Liver (tissue), 8 donors: ENCODE measurements at regions not wholly inside any gene's neighbourhood (a gene's known extent, or its start where the extent isn't known, plus 50 kb on each side); places are given as distances from the start of the nearest gene placed in this dataset.

ENCODE experiments used
- DNase-seq: peaks from one replicate; pipeline ENCODE4 v3.0.0-alpha.2; 2017; ENCODE audit warnings: low spot score
- H3K27ac ChIP-seq, 2 donors: one replicate each; pipeline ENCODE4 v1.7.0; 2013; ENCODE audit warnings: inconsistent platforms in 2 of 2, low read length in 2 of 2, control low read depth in 1 of 2, low read depth in 1 of 2, mild to moderate bottlenecking in 1 of 2
- H3K27me3 ChIP-seq, 4 donors: one replicate each; pipeline versions ENCODE4 v1.6.1 to v1.7.0; 2013; ENCODE audit warnings: low read length in 3 of 4, inconsistent platforms in 1 of 4, mild to moderate bottlenecking in 1 of 4, moderate library complexity in 1 of 4; ENCODE audit not compliant: control insufficient read depth in 4 of 4, insufficient read depth in 4 of 4
- H3K36me3 ChIP-seq, 4 donors: one replicate each; pipeline versions ENCODE4 v1.6.1 to v1.7.0; 2013; ENCODE audit warnings: low read length in 3 of 4, mild to moderate bottlenecking in 3 of 4, low read depth in 1 of 4, moderate library complexity in 1 of 4; ENCODE audit not compliant: control insufficient read depth in 4 of 4, insufficient read depth in 3 of 4
- H3K4me1 ChIP-seq, 4 donors: one replicate each; pipeline versions ENCODE4 v1.6.1 to v1.7.0; 2013; ENCODE audit warnings: low read length in 3 of 4, mild to moderate bottlenecking in 3 of 4, moderate library complexity in 1 of 4; ENCODE audit not compliant: control insufficient read depth in 4 of 4, insufficient read depth in 4 of 4
- H3K4me3 ChIP-seq, 3 donors: one replicate each; pipeline versions ENCODE4 v1.6.1 to v1.7.0; 2013; ENCODE audit warnings: low read length in 3 of 3, control low read depth in 1 of 3, low read depth in 1 of 3, mild to moderate bottlenecking in 1 of 3
- H3K9ac ChIP-seq, 2 donors: one replicate each; pipeline ENCODE4 v1.7.0; 2013; ENCODE audit warnings: low read length in 2 of 2, mild to moderate bottlenecking in 2 of 2, moderate library complexity in 2 of 2, control low read depth in 1 of 2, low read depth in 1 of 2
- H3K9me3 ChIP-seq, 4 donors: one replicate each; pipeline versions ENCODE4 v1.6.1 to v1.7.0; 2013; ENCODE audit warnings: low read length in 3 of 4; ENCODE audit not compliant: control insufficient read depth in 4 of 4
- ATF3 ChIP-seq: IDR thresholded peaks from 2 replicates; pipeline ENCODE4 v1.6.1; 2016; ENCODE audit warnings: antibody characterized with exemption
- EGR1 ChIP-seq, 2 donors: IDR thresholded peaks; 2 replicates each; pipeline ENCODE4 v1.6.1; 2016 to 2018; ENCODE audit warnings: antibody characterized with exemption in 2 of 2, low read depth in 2 of 2
- FOXA1 ChIP-seq: IDR thresholded peaks from 2 replicates; pipeline ENCODE4 v1.6.1; 2016; ENCODE audit warnings: antibody characterized with exemption
- FOXA2 ChIP-seq: IDR thresholded peaks from 2 replicates; pipeline ENCODE4 v1.6.1; 2016; ENCODE audit warnings: antibody characterized with exemption
- GABPA ChIP-seq, 2 donors: IDR thresholded peaks in 1 of 2; conservative IDR thresholded peaks in 1 of 2; 2 replicates each; pipeline ENCODE4 v1.6.1; 2016; ENCODE audit warnings: antibody characterized with exemption in 2 of 2, mild to moderate bottlenecking in 1 of 2, moderate library complexity in 1 of 2
- HNF4A ChIP-seq, 2 donors: conservative IDR thresholded peaks; 2 replicates each; pipeline ENCODE4 v1.6.1; 2016; ENCODE audit warnings: antibody characterized with exemption in 2 of 2, mild to moderate bottlenecking in 2 of 2
- HNF4G ChIP-seq: IDR thresholded peaks from 2 replicates; pipeline ENCODE4 v1.6.1; 2016; ENCODE audit warnings: antibody characterized with exemption
- JUND ChIP-seq, 2 donors: IDR thresholded peaks; 2 replicates each; pipeline ENCODE4 v1.6.1; 2016; ENCODE audit warnings: antibody characterized with exemption in 2 of 2
- NR2F2 ChIP-seq: IDR thresholded peaks from 2 replicates; pipeline ENCODE4 v1.6.1; 2016; ENCODE audit warnings: antibody characterized with exemption
- RAD21 ChIP-seq, 2 donors: IDR thresholded peaks; 2 replicates each; pipeline ENCODE4 v1.6.1; 2016; ENCODE audit warnings: antibody characterized with exemption in 2 of 2, mild to moderate bottlenecking in 2 of 2
- REST ChIP-seq: IDR thresholded peaks from 2 replicates; pipeline ENCODE4 v1.6.1; 2016; ENCODE audit warnings: antibody characterized with exemption, mild to moderate bottlenecking
- RXRA ChIP-seq, 2 donors: IDR thresholded peaks; 2 replicates each; pipeline ENCODE4 v1.6.1; 2017 to 2018; ENCODE audit warnings: antibody characterized with exemption in 2 of 2, mild to moderate bottlenecking in 1 of 2
- SP1 ChIP-seq: IDR thresholded peaks from 2 replicates; pipeline ENCODE4 v1.6.1; 2018; ENCODE audit warnings: antibody characterized with exemption, mild to moderate bottlenecking
- TAF1 ChIP-seq: conservative IDR thresholded peaks from 2 replicates; pipeline ENCODE4 v1.6.1; 2016; ENCODE audit warnings: antibody characterized with exemption, mild to moderate bottlenecking
- YY1 ChIP-seq: IDR thresholded peaks from 2 replicates; pipeline ENCODE4 v1.6.1; 2016; ENCODE audit warnings: antibody characterized with exemption, mild to moderate bottlenecking
- ZBTB33 ChIP-seq: IDR thresholded peaks from 2 replicates; pipeline ENCODE4 v1.6.1; 2016; ENCODE audit warnings: antibody characterized with exemption
- WGBS: extraction: QIAGEN DNeasy Blood & Tissue Kit; methylation state at CpG from one replicate; pipeline ENCODE4 v1.1.7; 2013; 5-methylcytosine and 5-hydroxymethylcytosine counted together
- TF ChIP-seq, protein P1 (sequence below): IDR thresholded peaks from 2 replicates; pipeline ENCODE4 v1.6.1; 2016; ENCODE audit warnings: antibody characterized with exemption
- TF ChIP-seq, protein P2 (sequence below): fragments of 150-350 bp; IDR thresholded peaks from 2 replicates; pipeline ENCODE4 v1.5.1; 2017; ENCODE audit warnings: improper control_type of control experiment, low read depth, low read length; ENCODE audit not compliant: missing input control
- donor health status: healthy.
- donor health status: healthy.
- donor health status: healthy.
- donor health status: healthy.
- donor health status: healthy.

DNA sequence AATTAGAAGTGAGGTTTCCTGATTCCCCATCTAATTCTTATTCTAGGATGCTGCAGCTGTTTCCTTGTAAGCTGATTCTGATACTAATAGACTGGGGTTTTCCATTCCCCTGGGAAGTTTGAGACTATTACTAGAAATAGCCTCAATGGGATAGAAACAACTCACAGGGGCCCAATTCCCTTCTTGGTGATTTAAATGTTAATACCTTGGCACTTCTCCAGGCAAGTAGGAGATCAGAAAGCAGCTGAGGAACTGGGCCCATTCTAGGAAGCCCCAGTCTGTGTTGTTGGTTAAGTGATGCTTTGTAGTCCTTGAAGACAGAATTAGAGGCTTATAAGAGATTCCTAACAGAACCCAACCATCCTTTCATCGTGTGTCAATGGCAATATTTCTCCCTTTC is 407.0 kb upstream of the SEL1L start:
- 81% methylated on average over 1 of the region's 1 CpG for WGBS
- H3K36me3 ChIP-seq = no peaks in the 10 kb centered on the region
- no peaks in the 10 kb centered on the region for H3K4me1 ChIP-seq
- no peaks in the 10 kb centered on the region for H3K27me3 ChIP-seq
- no peak for TF ChIP-seq ATF3
- TF ChIP-seq, protein P1, sequence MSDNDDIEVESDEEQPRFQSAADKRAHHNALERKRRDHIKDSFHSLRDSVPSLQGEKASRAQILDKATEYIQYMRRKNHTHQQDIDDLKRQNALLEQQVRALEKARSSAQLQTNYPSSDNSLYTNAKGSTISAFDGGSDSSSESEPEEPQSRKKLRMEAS = no peak
- no peak for TF ChIP-seq GABPA (IDR thresholded peaks at IDR 0.05 in 1 of 2, conservative IDR thresholded peaks at IDR 0.05 in 1 of 2)
- TF ChIP-seq, protein P2, sequence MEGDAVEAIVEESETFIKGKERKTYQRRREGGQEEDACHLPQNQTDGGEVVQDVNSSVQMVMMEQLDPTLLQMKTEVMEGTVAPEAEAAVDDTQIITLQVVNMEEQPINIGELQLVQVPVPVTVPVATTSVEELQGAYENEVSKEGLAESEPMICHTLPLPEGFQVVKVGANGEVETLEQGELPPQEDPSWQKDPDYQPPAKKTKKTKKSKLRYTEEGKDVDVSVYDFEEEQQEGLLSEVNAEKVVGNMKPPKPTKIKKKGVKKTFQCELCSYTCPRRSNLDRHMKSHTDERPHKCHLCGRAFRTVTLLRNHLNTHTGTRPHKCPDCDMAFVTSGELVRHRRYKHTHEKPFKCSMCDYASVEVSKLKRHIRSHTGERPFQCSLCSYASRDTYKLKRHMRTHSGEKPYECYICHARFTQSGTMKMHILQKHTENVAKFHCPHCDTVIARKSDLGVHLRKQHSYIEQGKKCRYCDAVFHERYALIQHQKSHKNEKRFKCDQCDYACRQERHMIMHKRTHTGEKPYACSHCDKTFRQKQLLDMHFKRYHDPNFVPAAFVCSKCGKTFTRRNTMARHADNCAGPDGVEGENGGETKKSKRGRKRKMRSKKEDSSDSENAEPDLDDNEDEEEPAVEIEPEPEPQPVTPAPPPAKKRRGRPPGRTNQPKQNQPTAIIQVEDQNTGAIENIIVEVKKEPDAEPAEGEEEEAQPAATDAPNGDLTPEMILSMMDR = no peak
- no peak for TF ChIP-seq YY1
- no peak for TF ChIP-seq HNF4G
- TF ChIP-seq SP1 = no peak
- TF ChIP-seq HNF4A (conservative IDR thresholded peaks at IDR 0.05) = no peak
- TF ChIP-seq RXRA (IDR thresholded peaks at IDR 0.05) = no peak
- TF ChIP-seq JUND (IDR thresholded peaks at IDR 0.05) = no peak
- TF ChIP-seq EGR1 (IDR thresholded peaks at IDR 0.05; ENCODE audit: low read depth in 2 of 2) = no peak
- TF ChIP-seq ZBTB33 = no peak
- H3K9me3 ChIP-seq = no peaks in the 10 kb centered on the region
- H3K27ac ChIP-seq = no peak overlapping the region
- no peak overlapping the region for H3K9ac ChIP-seq
- DNase-seq = no peak
- H3K4me3 ChIP-seq = no peak overlapping the region

- H3K27me3 ChIP-seq = no peaks in the 10 kb centered on the region
- H3K4me3 ChIP-seq = no peak overlapping the region
- no peak overlapping the region for H3K9ac ChIP-seq
- no peaks in the 10 kb centered on the region for H3K4me1 ChIP-seq
- no peak for TF ChIP-seq HNF4G
- no peak for TF ChIP-seq ZBTB33
- no peak for TF ChIP-seq NR2F2
- TF ChIP-seq RAD21 (IDR thresholded peaks at IDR 0.05) = no peak
- TF ChIP-seq, protein P2 = no peak
- TF ChIP-seq EGR1 (IDR thresholded peaks at IDR 0.05; ENCODE audit: low read depth in 2 of 2) = no peak
- TF ChIP-seq HNF4A (conservative IDR thresholded peaks at IDR 0.05) = no peak
- no peak for TF ChIP-seq FOXA1
- TF ChIP-seq ATF3 = no peak
- no peak for TF ChIP-seq YY1
- no peak for TF ChIP-seq REST
- TF ChIP-seq TAF1 = no peak
- TF ChIP-seq GABPA (IDR thresholded peaks at IDR 0.05 in 1 of 2, conservative IDR thresholded peaks at IDR 0.05 in 1 of 2) = no peak
- TF ChIP-seq JUND (IDR thresholded peaks at IDR 0.05) = no peak
- no peak for TF ChIP-seq FOXA2
- no peak for TF ChIP-seq SP1
- TF ChIP-seq RXRA (IDR thresholded peaks at IDR 0.05) = no peak
- DNase-seq = no peak
- no peak overlapping the region for H3K27ac ChIP-seq
- no peaks in the 10 kb centered on the region for H3K9me3 ChIP-seq
- no peaks in the 10 kb centered on the region for H3K36me3 ChIP-seq
Observed at GRCh38 chr14:81942071-81942470, 408.4 kb upstream of the SEL1L start.
